Thyroid gland (tissue), 4 donors: ENCODE measurements at regions not wholly inside any gene's neighbourhood (a gene's known extent, or its start where the extent isn't known, plus 50 kb on each side); places are given as distances from the start of the nearest gene placed in this dataset.

Source experiments
- DNase-seq, 2 donors: peaks; one replicate each; pipeline ENCODE4 v3.0.0-alpha.2; 2019
- H3K27ac ChIP-seq, 3 donors: fragments of 200-600 bp; sonication (generic); 1 replicate in 2 of 3; 2 replicates in 1 of 3; pipeline ENCODE4 v1.5.1; 2016 to 2019; ENCODE audit warnings: mild to moderate bottlenecking in 1 of 3, moderate library complexity in 1 of 3
- H3K27me3 ChIP-seq: fragments of 200-600 bp; sonication (generic); one replicate; pipeline ENCODE4 v1.5.1; 2019
- H3K36me3 ChIP-seq, 2 donors: fragments of 200-600 bp; sonication (generic); one replicate each; pipeline ENCODE4 v1.5.1; 2016 to 2019
- H3K4me1 ChIP-seq, 2 donors: fragments of 200-600 bp; sonication (generic); one replicate each; pipeline ENCODE4 v1.5.1; 2017 to 2019
- H3K4me3 ChIP-seq, 3 donors: fragments of 200-600 bp; sonication (generic); replicated peaks in 1 of 3; 1 replicate in 2 of 3; 2 replicates in 1 of 3; pipeline ENCODE4 v1.5.1; 2016; ENCODE audit warnings: mild to moderate bottlenecking in 1 of 3
- H3K9me3 ChIP-seq: fragments of 200-600 bp; sonication (generic); one replicate; pipeline ENCODE4 v1.5.1; 2017
- CTCF ChIP-seq, 6 experiments: fragments of 200-600 bp in 3 of 6; fragments of 450-650 bp in 3 of 6; sonication (generic) in 3 of 6; IDR thresholded peaks; one replicate each; pipeline ENCODE4 v1.5.1; 2016 to 2019; ENCODE audit warnings: antibody characterized with exemption in 6 of 6, mild to moderate bottlenecking in 2 of 6, inconsistent platforms in 1 of 6, moderate library complexity in 1 of 6
- POLR2A ChIP-seq, 2 donors: fragments of 450-650 bp; IDR thresholded peaks; one replicate each; pipeline ENCODE4 v1.6.1; 2017; ENCODE audit warnings: antibody characterized with exemption in 2 of 2, mild to moderate bottlenecking in 2 of 2, moderate library complexity in 1 of 2
- WGBS, 2 donors: methylation state at CpG; one replicate each; pipeline ENCODE4 v1.1.5; 2017; 5-methylcytosine and 5-hydroxymethylcytosine counted together
- intact Hi-C: fragments of 100-400 bp; cut with DNase I; formaldehyde crosslinking; loops from one replicate; pipeline ENCODE4 v1.15.1; 2023

GRCh38 chr3:46130631-46131310 lies 77.3 kb downstream of the CCR1 start:
- no peaks in the 10 kb centered on the region for H3K9me3 ChIP-seq
- 80 to 82% methylated on average over 7 of the region's 7 CpGs for WGBS, 2 donors

GRCh38 chr3:46129588-46130272 lies 78.4 kb downstream of the CCR1 start:
- no peak for DNase-seq
- no peak overlapping the region for H3K27ac ChIP-seq
- no peaks in the 10 kb centered on the region for H3K36me3 ChIP-seq
- intact Hi-C loops: no loop called here
- H3K9me3 ChIP-seq: no peaks in the 10 kb centered on the region
- no peaks in the 10 kb centered on the region for H3K27me3 ChIP-seq
- WGBS, 2 donors: 56 to 80% methylated on average over 3 of the region's 3 CpGs
- no peaks in the 10 kb centered on the region for H3K4me1 ChIP-seq
- H3K4me3 ChIP-seq: no peak overlapping the region
- TF ChIP-seq CTCF (IDR thresholded peaks at IDR 0.05) (no peak), POLR2A (IDR thresholded peaks at IDR 0.05) (no peak)

More at GRCh38 chr3:46130631-46131310, 77.3 kb downstream of the CCR1 start:
- no peak overlapping the region for H3K4me3 ChIP-seq
- H3K4me1 ChIP-seq: no peaks in the 10 kb centered on the region
- DNase-seq: no peak
- no peak for TF ChIP-seq CTCF (IDR thresholded peaks at IDR 0.05)
- TF ChIP-seq POLR2A (IDR thresholded peaks at IDR 0.05): no peak
- no peaks in the 10 kb centered on the region for H3K36me3 ChIP-seq
- intact Hi-C loops: no loop called here
- no peak overlapping the region for H3K27ac ChIP-seq
- no peaks in the 10 kb centered on the region for H3K27me3 ChIP-seq

- TF ChIP-seq CTCF (IDR thresholded peaks at IDR 0.05) (no peak), POLR2A (IDR thresholded peaks at IDR 0.05) (no peak)
- 93 to 100% methylated on average over 1 of the region's 1 CpG for WGBS, 2 donors
These were observed 80.6 kb downstream of the CCR1 start for GRCh38 chr3:46127503-46127902.

GRCh38 chr3:46124216-46125177 lies 83.6 kb downstream of the CCR1 start:
- no peaks in the 10 kb centered on the region for H3K9me3 ChIP-seq
- H3K4me1 ChIP-seq: no peaks in the 10 kb centered on the region
- no peaks in the 10 kb centered on the region for H3K36me3 ChIP-seq
- intact Hi-C loops: no loop called here
- TF ChIP-seq CTCF (IDR thresholded peaks at IDR 0.05) (no peak), POLR2A (IDR thresholded peaks at IDR 0.05) (no peak)
- WGBS, 2 donors: 74 to 78% methylated on average over 6 of the region's 6 CpGs
- no peak for DNase-seq
- H3K27ac ChIP-seq: no peak overlapping the region
- H3K27me3 ChIP-seq: no peaks in the 10 kb centered on the region
- H3K4me3 ChIP-seq: no peak overlapping the region

More at GRCh38 chr3:46127503-46127902, 80.6 kb downstream of the CCR1 start:
- no peak for DNase-seq
- H3K27me3 ChIP-seq: no peaks in the 10 kb centered on the region
- no peaks in the 10 kb centered on the region for H3K9me3 ChIP-seq
- H3K4me3 ChIP-seq: no peak overlapping the region
- H3K4me1 ChIP-seq: no peaks in the 10 kb centered on the region
- no peaks in the 10 kb centered on the region for H3K36me3 ChIP-seq
- intact Hi-C loops: no loop called here
- H3K27ac ChIP-seq: no peak overlapping the region
